Astrocyte (in vitro differentiated cells and primary cell): ENCODE measurements at regions not wholly inside any gene's neighbourhood (a gene's known extent, or its start where the extent isn't known, plus 50 kb on each side); places are given as distances from the start of the nearest gene placed in this dataset.

Source experiments
- DNase-seq: peaks from one replicate; pipeline ENCODE4 v3.0.0-alpha.2; 2010; ENCODE audit warnings: low read depth
- FAIRE-seq: peaks from 2 replicates; lab custom pipeline; 2011; peaks lifted over from hg19 to GRCh38; lab: Jason Lieb, UNC
- H2AFZ ChIP-seq: 2 replicates; pipeline ENCODE4 v1.6.0; 2012; ENCODE audit warnings: low read depth, low read length, inconsistent platforms
- H3K27ac ChIP-seq: 2 replicates; pipeline ENCODE4 v1.5.1; 2011; ENCODE audit warnings: low read depth, low read length, inconsistent platforms
- H3K27me3 ChIP-seq: 2 replicates; pipeline ENCODE4 v1.6.0; 2011; ENCODE audit warnings: low read length, inconsistent platforms; ENCODE audit not compliant: insufficient read depth
- H3K36me3 ChIP-seq: 2 replicates; pipeline ENCODE4 v1.5.1; 2011; ENCODE audit warnings: low read length, inconsistent platforms; ENCODE audit not compliant: insufficient read depth
- H3K4me1 ChIP-seq: 2 replicates; pipeline ENCODE4 v1.5.1; 2011; ENCODE audit warnings: low read length, inconsistent platforms; ENCODE audit not compliant: insufficient read depth
- H3K4me2 ChIP-seq: 2 replicates; pipeline ENCODE4 v1.6.0; 2012; ENCODE audit warnings: low read length, inconsistent platforms
- H3K4me3 ChIP-seq: 2 replicates; pipeline ENCODE4 v1.5.1; 2011; ENCODE audit warnings: low read depth, mild to moderate bottlenecking, low read length, inconsistent platforms; ENCODE audit not compliant: insufficient read depth
- H3K79me2 ChIP-seq: 2 replicates; pipeline ENCODE4 v1.6.0; 2012; ENCODE audit warnings: mild to moderate bottlenecking, low read length, inconsistent platforms; ENCODE audit not compliant: insufficient read depth
- H3K9ac ChIP-seq: 2 replicates; pipeline ENCODE4 v1.6.0; 2012; ENCODE audit warnings: mild to moderate bottlenecking, low read length, inconsistent platforms
- H3K9me3 ChIP-seq: 2 replicates; pipeline ENCODE4 v1.5.1; 2012; ENCODE audit warnings: low read depth, mild to moderate bottlenecking, low read length, inconsistent platforms; ENCODE audit not compliant: insufficient read depth
- H4K20me1 ChIP-seq: 2 replicates; pipeline ENCODE4 v1.6.0; 2012; ENCODE audit warnings: low read length, inconsistent platforms; ENCODE audit not compliant: insufficient read depth
- H3K27ac Mint-ChIP-seq: one replicate; pipeline ENCODE4 v1.8.0; 2021; ENCODE audit warnings: mild to moderate bottlenecking, mixed read lengths; ENCODE audit not compliant: unreplicated experiment
- H3K27me3 Mint-ChIP-seq: one replicate; pipeline ENCODE4 v1.8.0; 2021; ENCODE audit warnings: low read depth, mixed read lengths; ENCODE audit not compliant: unreplicated experiment
- H3K36me3 Mint-ChIP-seq: one replicate; pipeline ENCODE4 v1.8.0; 2021; ENCODE audit warnings: low read depth, mixed read lengths; ENCODE audit not compliant: unreplicated experiment
- H3K4me1 Mint-ChIP-seq: one replicate; pipeline ENCODE4 v1.8.0; 2021; ENCODE audit warnings: low read depth, mixed read lengths; ENCODE audit not compliant: unreplicated experiment
- H3K4me3 Mint-ChIP-seq: one replicate; pipeline ENCODE4 v1.8.0; 2021; ENCODE audit warnings: mild to moderate bottlenecking, moderate library complexity, mixed read lengths; ENCODE audit not compliant: unreplicated experiment
- H3K9me3 Mint-ChIP-seq: one replicate; pipeline ENCODE4 v1.8.0; 2021; ENCODE audit warnings: mild to moderate bottlenecking, mixed read lengths; ENCODE audit not compliant: unreplicated experiment
- EZH2 ChIP-seq: IDR thresholded peaks from 2 replicates; pipeline ENCODE4 v1.6.1; 2012; ENCODE audit warnings: mild to moderate bottlenecking, low read length, inconsistent platforms; ENCODE audit not compliant: insufficient read depth
- TF ChIP-seq, protein P1 (sequence below): IDR thresholded peaks from 2 replicates; pipeline ENCODE4 v1.5.1; 2011; ENCODE audit warnings: low read depth, mild to moderate bottlenecking, inconsistent platforms, low read length, moderate library complexity; ENCODE audit not compliant: insufficient read depth

DNA sequence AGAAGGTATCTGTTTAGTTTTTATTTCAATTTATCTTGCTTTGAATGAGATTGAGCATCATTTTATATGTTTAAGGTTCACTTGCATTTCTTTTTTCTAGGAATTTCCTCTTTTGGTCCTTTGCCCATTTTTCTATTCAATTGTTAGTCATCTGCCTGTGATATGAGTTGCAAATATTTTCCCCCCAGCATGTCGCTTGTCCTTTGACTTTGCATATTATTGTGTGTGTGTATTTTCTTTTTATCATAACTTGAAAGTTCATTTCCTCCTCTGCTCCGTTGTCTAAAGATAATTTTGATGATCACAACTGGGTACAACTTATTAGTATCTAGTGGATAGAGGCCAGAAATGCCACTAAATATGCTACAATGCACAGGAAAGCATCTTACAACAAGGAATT, 132.7 kb upstream of the MDFIC start:
- Histone ChIP-seq H3K4me1 (peaks cover 12% of the 10 kb centered on the region), H3K4me2 (peak overlapping the region; percentile 43), H3K27me3 (no peaks in the 10 kb centered on the region), H3K79me2 (no peaks in the 10 kb centered on the region), H3K27ac (peak overlapping the region; percentile 59), H3K36me3 (no peaks in the 10 kb centered on the region), H3K9ac (no peak overlapping the region), H4K20me1 (no peaks in the 10 kb centered on the region), H3K4me3 (no peak overlapping the region), H2AFZ (no peak overlapping the region), H3K9me3 (no peaks in the 10 kb centered on the region)
- H3K27me3 Mint-ChIP-seq: peaks cover 2% of the 10 kb centered on the region
- DNase-seq (peak; percentile 19), FAIRE-seq (peak; percentile 26)
- H3K4me1 Mint-ChIP-seq: peaks cover 2% of the 10 kb centered on the region
- TF ChIP-seq, protein P1, sequence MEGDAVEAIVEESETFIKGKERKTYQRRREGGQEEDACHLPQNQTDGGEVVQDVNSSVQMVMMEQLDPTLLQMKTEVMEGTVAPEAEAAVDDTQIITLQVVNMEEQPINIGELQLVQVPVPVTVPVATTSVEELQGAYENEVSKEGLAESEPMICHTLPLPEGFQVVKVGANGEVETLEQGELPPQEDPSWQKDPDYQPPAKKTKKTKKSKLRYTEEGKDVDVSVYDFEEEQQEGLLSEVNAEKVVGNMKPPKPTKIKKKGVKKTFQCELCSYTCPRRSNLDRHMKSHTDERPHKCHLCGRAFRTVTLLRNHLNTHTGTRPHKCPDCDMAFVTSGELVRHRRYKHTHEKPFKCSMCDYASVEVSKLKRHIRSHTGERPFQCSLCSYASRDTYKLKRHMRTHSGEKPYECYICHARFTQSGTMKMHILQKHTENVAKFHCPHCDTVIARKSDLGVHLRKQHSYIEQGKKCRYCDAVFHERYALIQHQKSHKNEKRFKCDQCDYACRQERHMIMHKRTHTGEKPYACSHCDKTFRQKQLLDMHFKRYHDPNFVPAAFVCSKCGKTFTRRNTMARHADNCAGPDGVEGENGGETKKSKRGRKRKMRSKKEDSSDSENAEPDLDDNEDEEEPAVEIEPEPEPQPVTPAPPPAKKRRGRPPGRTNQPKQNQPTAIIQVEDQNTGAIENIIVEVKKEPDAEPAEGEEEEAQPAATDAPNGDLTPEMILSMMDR: no peak
- TF ChIP-seq EZH2: no peak
- no peaks in the 10 kb centered on the region for H3K9me3 Mint-ChIP-seq
- H3K36me3 Mint-ChIP-seq: no peaks in the 10 kb centered on the region
- H3K27ac Mint-ChIP-seq: no peak overlapping the region
- H3K4me3 Mint-ChIP-seq: no peak overlapping the region

DNA sequence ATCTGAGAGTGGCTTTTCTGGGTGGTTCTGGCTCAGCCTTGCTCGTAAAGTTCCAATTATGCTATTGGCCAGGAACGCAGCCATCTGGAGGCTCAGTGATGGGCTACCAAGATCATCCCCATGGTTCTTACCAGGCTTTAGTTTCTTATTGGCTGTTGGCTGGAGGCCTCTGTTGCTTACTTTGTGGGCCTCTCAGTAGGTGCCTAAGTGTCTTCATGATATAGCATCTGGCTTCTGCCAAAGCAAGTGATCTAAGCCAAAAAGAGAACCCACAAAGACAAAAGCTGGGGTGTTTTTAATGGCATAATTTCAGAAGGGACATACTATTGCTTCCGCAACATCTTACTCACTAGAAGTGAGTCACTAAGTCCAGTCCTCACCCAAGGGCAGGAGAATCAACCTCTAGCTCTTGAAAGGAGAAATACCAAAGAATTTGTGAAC, 132.0 kb upstream of the MDFIC start:
- Mint-ChIP-seq H3K36me3 (no peaks in the 10 kb centered on the region), H3K27ac (no peak overlapping the region), H3K27me3 (peaks cover 2% of the 10 kb centered on the region), H3K9me3 (no peaks in the 10 kb centered on the region), H3K4me1 (peaks cover 2% of the 10 kb centered on the region), H3K4me3 (no peak overlapping the region)
- Histone ChIP-seq H3K4me1 (peaks cover 12% of the 10 kb centered on the region), H3K36me3 (no peaks in the 10 kb centered on the region), H2AFZ (no peak overlapping the region), H3K79me2 (no peaks in the 10 kb centered on the region), H3K9me3 (no peaks in the 10 kb centered on the region), H3K9ac (no peak overlapping the region), H3K27me3 (no peaks in the 10 kb centered on the region), H3K4me2 (peak overlapping the region; percentile 43), H3K27ac (peak overlapping the region; percentile 59), H3K4me3 (no peak overlapping the region), H4K20me1 (no peaks in the 10 kb centered on the region)
- TF ChIP-seq EZH2: no peak
- TF ChIP-seq, protein P1: no peak
- FAIRE-seq (peak; percentile 78), DNase-seq (peak; percentile 93)

DNA sequence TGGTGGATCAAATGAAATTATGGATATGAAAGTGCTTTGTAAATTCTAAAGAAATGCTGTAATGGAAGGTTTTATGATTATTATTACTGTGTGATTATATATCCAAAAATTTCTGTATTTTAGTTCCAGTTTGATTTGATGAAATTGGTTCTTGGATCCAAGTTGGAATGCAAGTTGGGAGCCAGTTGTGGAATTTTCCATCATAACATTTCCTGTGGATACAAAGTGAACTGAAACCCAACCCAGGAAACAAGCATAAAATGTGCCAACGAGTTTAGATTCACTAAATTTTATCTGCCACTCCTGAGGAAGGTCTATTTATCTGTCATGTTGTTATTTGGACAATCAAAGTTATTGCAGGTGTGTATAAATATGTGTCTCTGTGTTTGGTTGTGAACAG, 131.4 kb upstream of the MDFIC start:
- peaks cover 2% of the 10 kb centered on the region for H3K4me1 Mint-ChIP-seq
- no peak overlapping the region for H3K9ac ChIP-seq
- H3K27ac ChIP-seq: no peak overlapping the region
- no peak for FAIRE-seq
- H3K27me3 Mint-ChIP-seq: peaks cover 5% of the 10 kb centered on the region
- TF ChIP-seq, protein P1: no peak
- TF ChIP-seq EZH2: no peak
- H3K36me3 ChIP-seq: no peaks in the 10 kb centered on the region
- no peaks in the 10 kb centered on the region for H3K9me3 Mint-ChIP-seq
- DNase-seq: no peak
- H4K20me1 ChIP-seq: no peaks in the 10 kb centered on the region
- H2AFZ ChIP-seq: no peak overlapping the region
- H3K9me3 ChIP-seq: no peaks in the 10 kb centered on the region
- H3K27me3 ChIP-seq: no peaks in the 10 kb centered on the region
- no peak overlapping the region for H3K27ac Mint-ChIP-seq
- H3K79me2 ChIP-seq: no peaks in the 10 kb centered on the region
- H3K4me2 ChIP-seq: peak overlapping the region; percentile 43
- no peak overlapping the region for H3K4me3 Mint-ChIP-seq
- H3K36me3 Mint-ChIP-seq: no peaks in the 10 kb centered on the region
- no peak overlapping the region for H3K4me3 ChIP-seq
- peaks cover 12% of the 10 kb centered on the region for H3K4me1 ChIP-seq
